ENCODE measurements at regions not wholly inside any gene's neighbourhood (a gene's known extent, or its start where the extent isn't known, plus 50 kb on each side); places are given as distances from the start of the nearest gene placed in this dataset.

- TF ChIP-seq YY1 (IDR thresholded peaks at IDR 0.05; ENCODE audit: extremely low read depth, insufficient replicate concordance, low read depth, low read length), result no peak
- Histone ChIP-seq H3K9ac (ENCODE audit: low read length) (no peak overlapping the region), H3K9me2 (ENCODE audit: insufficient read depth) (no peaks in the 10 kb centered on the region), H3K4me2 (ENCODE audit: low read length) (no peak overlapping the region), H3K4me3 (replicated peaks in 1 of 2; ENCODE audit: low read depth in 1 of 2, low read length in 2 of 2) (no peak overlapping the region), H3K4me1 (ENCODE audit: control insufficient read depth in 1 of 2, insufficient read depth in 2 of 2, low read length in 2 of 2) (no peaks in the 10 kb centered on the region), H3K79me2 (ENCODE audit: insufficient read depth, low read length) (no peaks in the 10 kb centered on the region), H4K20me1 (ENCODE audit: insufficient read depth) (no peaks in the 10 kb centered on the region), H3K27me3 (ENCODE audit: insufficient read depth, low read length) (no peaks in the 10 kb centered on the region), H3K27ac (ENCODE audit: low read depth, low read length) (no peak overlapping the region), H2AFZ (ENCODE audit: low read depth, low read length, poor library complexity, severe bottlenecking) (no peak overlapping the region), H3K9me3 (ENCODE audit: control insufficient read depth in 1 of 2, insufficient read depth in 1 of 2, low read depth in 1 of 2, low read length in 2 of 2) (no peaks in the 10 kb centered on the region), H3K36me3 (ENCODE audit: control insufficient read depth in 1 of 2, insufficient read depth in 2 of 2, low read length in 2 of 2) (no peaks in the 10 kb centered on the region)
- ChIA-PET POLR2A (no interaction called here), CTCF (no interaction called here), RAD21 (ENCODE audit: low non-redundant PET in 1 of 2, low total read pairs in 2 of 2, uncharacterized antibody in 2 of 2, unreplicated experiment in 2 of 2) (no interaction called here)
- ATAC-seq (no peak), DNase-seq (ENCODE audit: low read depth, low spot score) (no peak)
- no TSS peak for BruUV-seq (replicated peaks)
- intact Hi-C loops (cut with micrococcal nuclease), result no loop called here
Observed at GRCh38 chr12:93154753-93155480, 222.8 kb upstream of the NUDT4 start.

- no peaks in the 10 kb centered on the region for H3K27me3 ChIP-seq (ENCODE audit: insufficient read depth, low read length)
- RAD21 ChIA-PET (ENCODE audit: low non-redundant PET in 1 of 2, low total read pairs in 2 of 2, uncharacterized antibody in 2 of 2, unreplicated experiment in 2 of 2), result no interaction called here
- H3K9ac ChIP-seq (ENCODE audit: low read length), result no peak overlapping the region
- DNase-seq (ENCODE audit: low read depth, low spot score), result no peak
- POLR2A ChIA-PET, result no interaction called here
- ATAC-seq, result no peak
- H3K36me3 ChIP-seq (ENCODE audit: control insufficient read depth in 1 of 2, insufficient read depth in 2 of 2, low read length in 2 of 2), result no peaks in the 10 kb centered on the region
- H3K9me3 ChIP-seq (ENCODE audit: control insufficient read depth in 1 of 2, insufficient read depth in 1 of 2, low read depth in 1 of 2, low read length in 2 of 2), result no peaks in the 10 kb centered on the region
- intact Hi-C loops (cut with micrococcal nuclease), result no loop called here
- H3K79me2 ChIP-seq (ENCODE audit: insufficient read depth, low read length), result no peaks in the 10 kb centered on the region
- no peak overlapping the region for H2AFZ ChIP-seq (ENCODE audit: low read depth, low read length, poor library complexity, severe bottlenecking)
- H3K27ac ChIP-seq (ENCODE audit: low read depth, low read length), result no peak overlapping the region
- no peak overlapping the region for H3K4me2 ChIP-seq (ENCODE audit: low read length)
- H3K4me1 ChIP-seq (ENCODE audit: control insufficient read depth in 1 of 2, insufficient read depth in 2 of 2, low read length in 2 of 2), result no peaks in the 10 kb centered on the region
- H3K4me3 ChIP-seq (replicated peaks in 1 of 2; ENCODE audit: low read depth in 1 of 2, low read length in 2 of 2), result no peak overlapping the region
- no TSS peak for BruUV-seq (replicated peaks)
- no peaks in the 10 kb centered on the region for H4K20me1 ChIP-seq (ENCODE audit: insufficient read depth)
- CTCF ChIA-PET, result no interaction called here
- H3K9me2 ChIP-seq (ENCODE audit: insufficient read depth), result no peaks in the 10 kb centered on the region
- TF ChIP-seq ZBTB33 (IDR thresholded peaks at IDR 0.05; ENCODE audit: extremely low read depth, insufficient replicate concordance, low read length) (no peak), POLR2AphosphoS5 (IDR thresholded peaks at IDR 0.05; ENCODE audit: low read depth, low read length) (no peak), EZH2 (IDR thresholded peaks at IDR 0.05) (no peak), ATF3 (IDR thresholded peaks at IDR 0.05) (no peak), SP1 (IDR thresholded peaks at IDR 0.05; ENCODE audit: low read depth) (no peak), TCF7L2 (IDR thresholded peaks at IDR 0.05; ENCODE audit: borderline replicate concordance, extremely low read depth, insufficient read depth, insufficient read length) (no peak), MAX (IDR thresholded peaks at IDR 0.05) (no peak), POLR2A (IDR thresholded peaks at IDR 0.05; ENCODE audit: borderline replicate concordance, extremely low read depth, insufficient read depth, insufficient read length) (no peak), EZH2phosphoT487 (IDR thresholded peaks at IDR 0.05; ENCODE audit: borderline replicate concordance) (no peak), REST (IDR thresholded peaks at IDR 0.05; ENCODE audit: low read depth) (no peak), ZFX (IDR thresholded peaks at IDR 0.05) (no peak), RAD21 (IDR thresholded peaks at IDR 0.05; ENCODE audit: low read depth) (no peak), SIN3A (IDR thresholded peaks at IDR 0.05; ENCODE audit: low read depth) (no peak)
Observed at GRCh38 chr12:93156086-93156716, 221.5 kb upstream of the NUDT4 start.
